Panc1 (cell line): ENCODE measurements at regions not wholly inside any gene's neighbourhood (a gene's known extent, or its start where the extent isn't known, plus 50 kb on each side); places are given as distances from the start of the nearest gene placed in this dataset.

ENCODE experiments used
- ATAC-seq: fragments of 200-7000 bp; cut with Tn5 transposase; 2 replicates; pipeline ENCODE4 v1.9.1; 2020; ENCODE audit warnings: mild to moderate bottlenecking, moderate library complexity
- BruUV-seq: library from RNA; stranded (reverse); fragments of 400-500 nt; replicated peaks from 2 replicates; lab custom pipeline; 2021; lab: Mats Ljungman, UMichigan
- CTCF ChIA-PET: fragments of 300-600 bp; sonication (Branson Sonifier 250); formaldehyde crosslinking; loops from one replicate; lab custom pipeline; 2022; ENCODE audit warnings: antibody characterized with exemption; lab: Charles Lee
- POLR2A ChIA-PET: fragments of 300-600 bp; sonication (Branson Sonifier 250); formaldehyde crosslinking; loops from one replicate; lab custom pipeline; 2022; ENCODE audit warnings: antibody characterized with exemption; lab: Charles Lee
- DNase-seq: peaks from one replicate; pipeline ENCODE4 v3.0.0-alpha.2; 2010; ENCODE audit warnings: low read depth, low spot score
- H3K27ac ChIP-seq: 2 replicates; pipeline ENCODE4 v1.5.1; 2011; ENCODE audit warnings: mild to moderate bottlenecking, low read length, inconsistent platforms
- H3K27me3 ChIP-seq: fragments of 200-500 bp; sonication (Bioruptor generic); 2 replicates; pipeline ENCODE4 v1.6.0; 2014; ENCODE audit warnings: low read length, inconsistent platforms; ENCODE audit not compliant: control insufficient read depth, insufficient read depth
- H3K36me3 ChIP-seq: fragments of 200-500 bp; sonication (Bioruptor generic); 2 replicates; pipeline ENCODE4 v1.5.1; 2014; ENCODE audit warnings: inconsistent platforms, mild to moderate bottlenecking, low read length, moderate library complexity; ENCODE audit not compliant: control insufficient read depth, insufficient read depth
- H3K4me1 ChIP-seq: 2 replicates; pipeline ENCODE4 v1.5.1; 2011; ENCODE audit warnings: inconsistent platforms, mild to moderate bottlenecking, low read length, moderate library complexity; ENCODE audit not compliant: control insufficient read depth, insufficient read depth
- H3K4me3 ChIP-seq, 2 experiments: 2 replicates each; pipeline ENCODE4 v1.5.1; 2011 to 2012; ENCODE audit warnings: low read depth in 2 of 2, low read length in 2 of 2, mild to moderate bottlenecking in 2 of 2, inconsistent platforms in 1 of 2, moderate library complexity in 1 of 2
- H3K9me3 ChIP-seq: fragments of 200-500 bp; sonication (Bioruptor generic); 2 replicates; pipeline ENCODE4 v1.5.1; 2014; ENCODE audit warnings: low read depth, mild to moderate bottlenecking, inconsistent platforms, low read length, moderate library complexity; ENCODE audit not compliant: control insufficient read depth, insufficient read depth
- POLR2AphosphoS5 ChIP-seq: IDR thresholded peaks from 2 replicates; pipeline ENCODE4 v1.6.1; 2012; ENCODE audit warnings: mild to moderate bottlenecking, low read depth, low read length, moderate library complexity
- REST ChIP-seq, 2 experiments: IDR thresholded peaks; 2 replicates each; pipeline ENCODE4 v1.6.1; 2011 to 2012; ENCODE audit warnings: low read depth in 2 of 2, control low read depth in 1 of 2, low read length in 1 of 2, mild to moderate bottlenecking in 1 of 2, moderate library complexity in 1 of 2; ENCODE audit not compliant: insufficient read depth in 1 of 2
- SIN3A ChIP-seq: IDR thresholded peaks from 2 replicates; pipeline ENCODE4 v1.6.1; 2012; ENCODE audit warnings: low read depth, mild to moderate bottlenecking, low read length, moderate library complexity, borderline replicate concordance; ENCODE audit not compliant: insufficient read depth
- TCF7L2 ChIP-seq: IDR thresholded peaks from 2 replicates; pipeline ENCODE4 v1.6.1; 2011; ENCODE audit warnings: mild to moderate bottlenecking, low read depth, low read length, inconsistent platforms
- in situ Hi-C: cut with HindIII; loops from 2 replicates; pipeline ENCODE4 v1.10.0; 2016; ENCODE audit warnings: low sequenced_read_pairs, low pct_unique_long_range_greater_than_20kb
- intact Hi-C: fragments of 100-400 bp; cut with micrococcal nuclease; formaldehyde crosslinking; loops from one replicate; pipeline ENCODE4 v1.10.0; 2022; ENCODE audit not compliant: unreplicated experiment
- TF ChIP-seq, protein P1 (sequence below): fragments of 450-650 bp; IDR thresholded peaks from 2 replicates; pipeline ENCODE4 v1.5.1; 2017; ENCODE audit warnings: mild to moderate bottlenecking

GRCh38 chr4:45345558-45345957 lies 619.2 kb upstream of the GNPDA2 start:
- Histone ChIP-seq H3K4me3 (no peak overlapping the region), H3K36me3 (no peaks in the 10 kb centered on the region), H3K4me1 (no peaks in the 10 kb centered on the region), H3K27me3 (no peaks in the 10 kb centered on the region), H3K27ac (no peak overlapping the region), H3K9me3 (no peaks in the 10 kb centered on the region)
- intact Hi-C loops, result no loop called here
- in situ Hi-C loops, result no loop called here
- ATAC-seq (no peak), DNase-seq (no peak)
- ChIA-PET CTCF (no interaction called here), POLR2A (no interaction called here)
- TF ChIP-seq REST (IDR thresholded peaks at IDR 0.05; ENCODE audit: insufficient read depth in 1 of 2, low read depth in 2 of 2, low read length in 1 of 2) (no peak), SIN3A (no peak), TCF7L2 (no peak), POLR2AphosphoS5 (no peak)
- TF ChIP-seq, protein P1, sequence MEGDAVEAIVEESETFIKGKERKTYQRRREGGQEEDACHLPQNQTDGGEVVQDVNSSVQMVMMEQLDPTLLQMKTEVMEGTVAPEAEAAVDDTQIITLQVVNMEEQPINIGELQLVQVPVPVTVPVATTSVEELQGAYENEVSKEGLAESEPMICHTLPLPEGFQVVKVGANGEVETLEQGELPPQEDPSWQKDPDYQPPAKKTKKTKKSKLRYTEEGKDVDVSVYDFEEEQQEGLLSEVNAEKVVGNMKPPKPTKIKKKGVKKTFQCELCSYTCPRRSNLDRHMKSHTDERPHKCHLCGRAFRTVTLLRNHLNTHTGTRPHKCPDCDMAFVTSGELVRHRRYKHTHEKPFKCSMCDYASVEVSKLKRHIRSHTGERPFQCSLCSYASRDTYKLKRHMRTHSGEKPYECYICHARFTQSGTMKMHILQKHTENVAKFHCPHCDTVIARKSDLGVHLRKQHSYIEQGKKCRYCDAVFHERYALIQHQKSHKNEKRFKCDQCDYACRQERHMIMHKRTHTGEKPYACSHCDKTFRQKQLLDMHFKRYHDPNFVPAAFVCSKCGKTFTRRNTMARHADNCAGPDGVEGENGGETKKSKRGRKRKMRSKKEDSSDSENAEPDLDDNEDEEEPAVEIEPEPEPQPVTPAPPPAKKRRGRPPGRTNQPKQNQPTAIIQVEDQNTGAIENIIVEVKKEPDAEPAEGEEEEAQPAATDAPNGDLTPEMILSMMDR, result no peak
- BruUV-seq, result no TSS peak

DNA sequence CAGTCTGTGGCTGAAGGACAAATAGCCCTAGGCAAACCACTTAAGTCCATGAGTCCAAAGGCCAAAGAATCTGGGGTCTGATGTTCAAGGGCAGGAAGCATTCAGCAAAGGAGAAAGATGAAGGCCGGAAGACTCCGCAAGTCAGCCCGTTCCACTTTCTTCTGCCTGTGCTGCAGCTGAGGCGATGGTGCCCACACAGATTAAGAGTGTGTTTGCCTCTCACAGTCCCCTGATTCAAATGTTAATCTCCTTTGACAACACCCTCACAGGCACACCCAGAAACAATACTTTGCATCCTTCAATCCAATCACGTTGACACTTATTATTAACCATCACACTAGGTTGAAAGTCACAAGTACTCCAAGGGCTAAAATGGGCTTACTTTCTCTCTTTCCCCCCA lies 605.4 kb upstream of the GNPDA2 start:
- ChIA-PET CTCF (no interaction called here), POLR2A (no interaction called here)
- DNase-seq, result no peak
- ATAC-seq, result no peak
- BruUV-seq, result no TSS peak
- Histone ChIP-seq H3K9me3 (no peaks in the 10 kb centered on the region), H3K4me3 (no peak overlapping the region), H3K36me3 (no peaks in the 10 kb centered on the region), H3K27ac (no peak overlapping the region), H3K27me3 (no peaks in the 10 kb centered on the region), H3K4me1 (no peaks in the 10 kb centered on the region)
- in situ Hi-C loops, result no loop called here
- intact Hi-C loops, result no loop called here
- TF ChIP-seq, protein P1, result no peak
- TF ChIP-seq POLR2AphosphoS5, result no peak
- TF ChIP-seq SIN3A, result no peak
- TF ChIP-seq REST (IDR thresholded peaks at IDR 0.05; ENCODE audit: insufficient read depth in 1 of 2, low read depth in 2 of 2, low read length in 1 of 2), result no peak
- TF ChIP-seq TCF7L2, result no peak
